HCT116 (cell line): ENCODE measurements at regions not wholly inside any gene's neighbourhood (a gene's known extent, or its start where the extent isn't known, plus 50 kb on each side); places are given as distances from the start of the nearest gene placed in this dataset.
A peak's percentile ranks its signal among the peaks of the same experiment; 100 is the strongest.

ENCODE experiments used
- ATAC-seq: fragments of 200-7000 bp; cut with Tn5 transposase; 2 replicates; pipeline ENCODE4 v1.9.1; 2020; ENCODE audit warnings: mild to moderate bottlenecking, moderate library complexity
- BruUV-seq: library from RNA; stranded (reverse); fragments of 400-500 nt; replicated peaks from 2 replicates; lab custom pipeline; 2021; lab: Mats Ljungman, UMichigan
- CTCF ChIA-PET: fragments of 300-600 bp; sonication (Branson Sonifier 250); formaldehyde crosslinking; loops from one replicate; lab custom pipeline; 2021; ENCODE audit warnings: antibody characterized with exemption; lab: Charles Lee
- POLR2A ChIA-PET: fragments of 300-600, 350-600 bp; sonication (Branson Sonifier 250); formaldehyde crosslinking; loops from one replicate; lab custom pipeline; 2021; ENCODE audit warnings: antibody characterized with exemption; lab: Charles Lee
- RAD21 ChIA-PET, 2 experiments: fragments of 300-600 bp; sonication (Branson Sonifier 250); formaldehyde crosslinking; loops; one replicate each; lab custom pipeline; 2023; ENCODE audit warnings: low total read pairs in 2 of 2; ENCODE audit not compliant: uncharacterized antibody in 2 of 2, unreplicated experiment in 2 of 2, low non-redundant PET in 1 of 2; lab: Charles Lee
- DNase-seq: peaks from one replicate; pipeline ENCODE4 v3.0.0-alpha.2; 2010; ENCODE audit warnings: low read depth, low spot score
- H2AFZ ChIP-seq: fragments of 200-600 bp; shearing (Covaris generic), sonication (generic); 2 replicates; pipeline ENCODE4 v1.6.1; 2017; ENCODE audit warnings: low read depth, mixed run types, mixed read lengths, antibody characterized with exemption, low read length; ENCODE audit not compliant: poor library complexity, severe bottlenecking
- H3K27ac ChIP-seq: 2 replicates; pipeline ENCODE4 v1.5.1; 2012; ENCODE audit warnings: low read depth, low read length
- H3K27me3 ChIP-seq: fragments of 200-600 bp; sonication (generic); 2 replicates; pipeline ENCODE4 v1.6.1; 2016; ENCODE audit warnings: mixed run types, low read length, mixed read lengths; ENCODE audit not compliant: insufficient read depth
- H3K36me3 ChIP-seq, 2 experiments: fragments of 200-500 bp in 1 of 2; fragments of 200-600 bp in 1 of 2; sonication (Bioruptor generic) in 1 of 2; sonication (generic) in 1 of 2; 2 replicates each; pipeline versions ENCODE4 v1.5.1 to v1.6.1; 2014 to 2016; ENCODE audit warnings: low read length in 2 of 2, inconsistent platforms in 1 of 2, mixed read lengths in 1 of 2, mixed run types in 1 of 2; ENCODE audit not compliant: insufficient read depth in 2 of 2, control insufficient read depth in 1 of 2
- H3K4me1 ChIP-seq, 2 experiments: fragments of 200-600 bp in 1 of 2; sonication (generic) in 1 of 2; 2 replicates each; pipeline versions ENCODE4 v1.5.1 to v1.6.1; 2012 to 2017; ENCODE audit warnings: low read length in 2 of 2, inconsistent platforms in 1 of 2, mild to moderate bottlenecking in 1 of 2, mixed read lengths in 1 of 2, mixed run types in 1 of 2, moderate library complexity in 1 of 2; ENCODE audit not compliant: insufficient read depth in 2 of 2, control insufficient read depth in 1 of 2
- H3K4me2 ChIP-seq: fragments of 200-600 bp; sonication (generic); 2 replicates; pipeline ENCODE4 v1.6.1; 2017; ENCODE audit warnings: mixed run types, low read length, mixed read lengths
- H3K4me3 ChIP-seq, 2 experiments: fragments of 200-600 bp in 1 of 2; sonication (generic) in 1 of 2; replicated peaks in 1 of 2; 2 replicates each; pipeline ENCODE4 v1.5.1; 2011 to 2016; ENCODE audit warnings: low read length in 2 of 2, control low read depth in 1 of 2, low read depth in 1 of 2, mild to moderate bottlenecking in 1 of 2, mixed read lengths in 1 of 2, mixed run types in 1 of 2
- H3K79me2 ChIP-seq: fragments of 200-600 bp; sonication (generic); 2 replicates; pipeline ENCODE4 v1.6.1; 2017; ENCODE audit warnings: mild to moderate bottlenecking, mixed run types, low read length, moderate library complexity, mixed read lengths; ENCODE audit not compliant: insufficient read depth
- H3K9ac ChIP-seq: fragments of 200-600 bp; sonication (generic); 2 replicates; pipeline ENCODE4 v1.6.1; 2016; ENCODE audit warnings: low read length, mixed read lengths
- H3K9me2 ChIP-seq: fragments of 200-600 bp; sonication (generic), shearing (Covaris generic); 2 replicates; pipeline ENCODE4 v1.6.1; 2017; ENCODE audit warnings: mixed run types, mild to moderate bottlenecking, moderate library complexity; ENCODE audit not compliant: insufficient read depth
- H3K9me3 ChIP-seq, 2 experiments: fragments of 200-500 bp in 1 of 2; fragments of 200-600 bp in 1 of 2; sonication (Bioruptor generic) in 1 of 2; sonication (generic) in 1 of 2; 2 replicates each; pipeline ENCODE4 v1.6.1; 2014 to 2017; ENCODE audit warnings: low read length in 2 of 2, mixed read lengths in 2 of 2, inconsistent platforms in 1 of 2, low read depth in 1 of 2, mild to moderate bottlenecking in 1 of 2, mixed run types in 1 of 2, moderate library complexity in 1 of 2; ENCODE audit not compliant: control insufficient read depth in 1 of 2, insufficient read depth in 1 of 2
- H4K20me1 ChIP-seq: fragments of 200-600 bp; sonication (generic), shearing (Covaris generic); 2 replicates; pipeline ENCODE4 v1.6.1; 2017; ENCODE audit warnings: mixed run types, mild to moderate bottlenecking, moderate library complexity; ENCODE audit not compliant: insufficient read depth
- CBX3 ChIP-seq: IDR thresholded peaks from 2 replicates; pipeline ENCODE4 v1.6.1; 2012; ENCODE audit warnings: low read depth
- CEBPB ChIP-seq: IDR thresholded peaks from 2 replicates; pipeline ENCODE4 v1.6.1; 2012; ENCODE audit warnings: low read depth
- EZH2 ChIP-seq: fragments of 200-600 bp; sonication (generic); IDR thresholded peaks from 2 replicates; pipeline ENCODE4 v1.6.1; 2017; ENCODE audit warnings: antibody characterized with exemption, mixed run types
- RAD21 ChIP-seq: IDR thresholded peaks from 2 replicates; pipeline ENCODE4 v1.6.1; 2012; ENCODE audit warnings: low read depth, mild to moderate bottlenecking
- ZFX ChIP-seq: fragments of 450-650 bp; IDR thresholded peaks from 2 replicates; pipeline ENCODE4 v1.6.1; 2017
- intact Hi-C: fragments of 100-400 bp; cut with micrococcal nuclease; formaldehyde crosslinking; loops from 2 replicates; pipeline ENCODE4 v1.10.0; 2022
- TF ChIP-seq, protein P1 (sequence below): IDR thresholded peaks from 2 replicates; pipeline ENCODE4 v1.6.1; 2012

DNA sequence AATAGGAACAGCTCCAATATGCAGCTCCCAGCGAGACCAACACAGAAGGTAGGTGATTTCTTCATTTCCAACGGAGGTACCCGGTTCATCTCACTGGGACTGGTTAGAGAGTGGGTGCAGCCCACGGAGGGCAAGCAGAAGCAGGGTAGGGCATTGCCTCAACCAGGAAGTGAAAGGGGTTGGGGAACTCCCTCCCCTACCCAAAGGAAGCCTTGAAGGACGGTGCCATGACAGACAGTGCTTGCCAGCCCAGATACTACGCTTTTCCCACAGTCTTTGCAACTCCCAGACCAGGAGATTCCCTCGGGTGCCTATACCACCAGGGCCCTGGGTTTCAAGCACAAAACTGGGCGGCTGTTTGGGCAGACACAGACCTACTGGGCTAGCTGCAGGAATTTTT lies 576.9 kb upstream of the NECTIN3 start:
- Histone ChIP-seq H3K4me1 (no peaks in the 10 kb centered on the region), H2AFZ (no peak overlapping the region), H3K9me2 (no peaks in the 10 kb centered on the region), H3K79me2 (no peaks in the 10 kb centered on the region), H3K9me3 (no peaks in the 10 kb centered on the region), H3K36me3 (no peaks in the 10 kb centered on the region), H3K27ac (no peak overlapping the region), H3K27me3 (no peaks in the 10 kb centered on the region), H3K4me2 (no peak overlapping the region), H3K4me3 (no peak overlapping the region), H3K9ac (no peak overlapping the region), H4K20me1 (no peaks in the 10 kb centered on the region)
- BruUV-seq, result no TSS peak
- ChIA-PET CTCF (no interaction called here), POLR2A (no interaction called here), RAD21 (no interaction called here)
- ATAC-seq, result no peak
- intact Hi-C loops, result no loop called here
- TF ChIP-seq CEBPB, result no peak
- no peak for TF ChIP-seq CBX3
- TF ChIP-seq ZFX, result no peak
- TF ChIP-seq EZH2, result no peak
- TF ChIP-seq, protein P1, sequence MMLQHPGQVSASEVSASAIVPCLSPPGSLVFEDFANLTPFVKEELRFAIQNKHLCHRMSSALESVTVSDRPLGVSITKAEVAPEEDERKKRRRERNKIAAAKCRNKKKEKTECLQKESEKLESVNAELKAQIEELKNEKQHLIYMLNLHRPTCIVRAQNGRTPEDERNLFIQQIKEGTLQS, result no peak
- DNase-seq, result no peak

- Histone ChIP-seq H3K27ac (no peak overlapping the region), H3K36me3 (no peaks in the 10 kb centered on the region)
- CTCF ChIA-PET, result no interaction called here
These were observed 576.3 kb upstream of the NECTIN3 start for GRCh38 chr3:110495201-110495927.

More at GRCh38 chr3:110495201-110495927, 576.3 kb upstream of the NECTIN3 start:
- Histone ChIP-seq H3K4me3 (no peak overlapping the region), H3K9ac (no peak overlapping the region), H3K9me3 (no peaks in the 10 kb centered on the region), H3K79me2 (no peaks in the 10 kb centered on the region), H3K4me2 (no peak overlapping the region), H3K4me1 (no peaks in the 10 kb centered on the region), H4K20me1 (no peaks in the 10 kb centered on the region), H3K27me3 (no peaks in the 10 kb centered on the region), H2AFZ (no peak overlapping the region), H3K9me2 (no peaks in the 10 kb centered on the region)
- POLR2A ChIA-PET, result no interaction called here
- ATAC-seq (no peak), DNase-seq (no peak)
- RAD21 ChIA-PET, result no interaction called here
- intact Hi-C loops, result no loop called here
- BruUV-seq, result no TSS peak
- TF ChIP-seq, protein P1, result no peak
- peak; percentile 13; the same call in 1 of the 2 replicates for TF ChIP-seq RAD21
